Mammary epithelial cell (primary cell): ENCODE measurements at regions not wholly inside any gene's neighbourhood (a gene's known extent, or its start where the extent isn't known, plus 50 kb on each side); places are given as distances from the start of the nearest gene placed in this dataset.

Experiments used
- EZH2 ChIP-seq: IDR thresholded peaks from 2 replicates; pipeline ENCODE4 v1.6.1; 2012; ENCODE audit warnings: low read length, inconsistent platforms, borderline replicate concordance
- TF ChIP-seq, protein P1 (sequence below), 2 donors: IDR thresholded peaks in 1 of 2; conservative IDR thresholded peaks in 1 of 2; 2 replicates each; pipeline ENCODE4 v1.5.1; 2011 to 2012; ENCODE audit warnings: inconsistent platforms in 2 of 2, low read length in 2 of 2, mild to moderate bottlenecking in 2 of 2, control low read depth in 1 of 2, low read depth in 1 of 2; ENCODE audit not compliant: insufficient read depth in 1 of 2; ENCODE audit errors: extremely low read depth in 1 of 2

DNA sequence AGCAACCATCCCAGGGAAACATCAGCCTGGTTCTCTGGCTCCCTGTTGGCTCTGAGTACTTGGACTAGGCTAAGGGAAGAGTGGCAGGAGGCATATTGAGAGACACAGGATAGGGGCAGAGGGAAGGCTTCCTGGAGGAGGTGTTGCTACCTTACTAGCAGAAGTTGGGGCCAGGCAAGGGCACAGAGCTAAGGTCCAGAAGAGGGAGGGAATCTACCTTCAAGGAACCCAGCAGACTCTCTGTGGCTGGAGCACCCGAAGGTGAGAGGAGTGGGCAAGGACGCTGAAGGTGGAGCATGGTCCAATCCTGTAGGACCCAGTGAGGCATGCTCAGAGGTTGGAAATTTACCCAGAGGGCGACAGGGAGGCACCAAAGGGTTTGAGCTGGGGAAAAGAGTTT, 191.9 kb downstream of the TFAP2C start:
- TF ChIP-seq, protein P1, sequence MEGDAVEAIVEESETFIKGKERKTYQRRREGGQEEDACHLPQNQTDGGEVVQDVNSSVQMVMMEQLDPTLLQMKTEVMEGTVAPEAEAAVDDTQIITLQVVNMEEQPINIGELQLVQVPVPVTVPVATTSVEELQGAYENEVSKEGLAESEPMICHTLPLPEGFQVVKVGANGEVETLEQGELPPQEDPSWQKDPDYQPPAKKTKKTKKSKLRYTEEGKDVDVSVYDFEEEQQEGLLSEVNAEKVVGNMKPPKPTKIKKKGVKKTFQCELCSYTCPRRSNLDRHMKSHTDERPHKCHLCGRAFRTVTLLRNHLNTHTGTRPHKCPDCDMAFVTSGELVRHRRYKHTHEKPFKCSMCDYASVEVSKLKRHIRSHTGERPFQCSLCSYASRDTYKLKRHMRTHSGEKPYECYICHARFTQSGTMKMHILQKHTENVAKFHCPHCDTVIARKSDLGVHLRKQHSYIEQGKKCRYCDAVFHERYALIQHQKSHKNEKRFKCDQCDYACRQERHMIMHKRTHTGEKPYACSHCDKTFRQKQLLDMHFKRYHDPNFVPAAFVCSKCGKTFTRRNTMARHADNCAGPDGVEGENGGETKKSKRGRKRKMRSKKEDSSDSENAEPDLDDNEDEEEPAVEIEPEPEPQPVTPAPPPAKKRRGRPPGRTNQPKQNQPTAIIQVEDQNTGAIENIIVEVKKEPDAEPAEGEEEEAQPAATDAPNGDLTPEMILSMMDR (conservative IDR thresholded peaks at IDR 0.05 in 1 of 2, IDR thresholded peaks at IDR 0.05 in 1 of 2; ENCODE audit: extremely low read depth in 1 of 2, insufficient read depth in 1 of 2, low read depth in 1 of 2, low read length in 2 of 2) = no peak
- TF ChIP-seq EZH2 = no peak
